ENCODE measurements at regions not wholly inside any gene's neighbourhood (a gene's known extent, or its start where the extent isn't known, plus 50 kb on each side); places are given as distances from the start of the nearest gene placed in this dataset.
"Not testable (repeated sequence)": the region's sequence is repeated elsewhere in the genome, so short reads cannot be mapped to it uniquely, and the experiment has no call there.

DNA sequence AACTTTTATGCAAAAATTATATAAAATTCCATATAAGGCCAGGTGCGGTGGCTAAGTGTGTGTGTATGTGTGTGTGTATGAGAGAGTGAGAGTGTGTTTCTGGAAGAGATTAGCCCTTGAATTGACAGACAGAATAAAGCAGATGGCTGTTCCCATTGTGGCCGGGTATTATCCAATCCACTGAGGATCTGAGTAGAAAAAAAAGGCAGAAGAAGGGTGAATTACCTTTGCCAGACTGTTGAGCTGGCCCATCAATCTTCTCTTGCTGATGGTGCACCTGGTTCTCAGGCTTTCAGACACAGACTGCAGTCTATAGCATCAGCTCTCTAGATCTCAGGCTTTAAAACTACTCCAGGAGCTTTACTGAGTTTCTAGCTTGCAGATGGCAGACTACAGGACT lies 92.2 kb upstream of the SLIT2 start:
- Histone ChIP-seq H3K4me1 (replicated peaks in 1 of 2) (no peaks in the 10 kb centered on the region), H3K27ac (no peak overlapping the region), H3K36me3 (replicated peaks in 1 of 2) (no peaks in the 10 kb centered on the region), H3K9me3 (replicated peaks in 1 of 3) (no peaks in the 10 kb centered on the region), H3K27me3 (no peaks in the 10 kb centered on the region), H3K4me3 (no peak overlapping the region)
- intact Hi-C loops (cut with DNase I) = no loop called here
- DNase-seq = no peak
- 85 to 91% (median 88%) methylated on average over 2 of the region's 2 CpGs for WGBS, 4 donors
- TF ChIP-seq, protein P1, sequence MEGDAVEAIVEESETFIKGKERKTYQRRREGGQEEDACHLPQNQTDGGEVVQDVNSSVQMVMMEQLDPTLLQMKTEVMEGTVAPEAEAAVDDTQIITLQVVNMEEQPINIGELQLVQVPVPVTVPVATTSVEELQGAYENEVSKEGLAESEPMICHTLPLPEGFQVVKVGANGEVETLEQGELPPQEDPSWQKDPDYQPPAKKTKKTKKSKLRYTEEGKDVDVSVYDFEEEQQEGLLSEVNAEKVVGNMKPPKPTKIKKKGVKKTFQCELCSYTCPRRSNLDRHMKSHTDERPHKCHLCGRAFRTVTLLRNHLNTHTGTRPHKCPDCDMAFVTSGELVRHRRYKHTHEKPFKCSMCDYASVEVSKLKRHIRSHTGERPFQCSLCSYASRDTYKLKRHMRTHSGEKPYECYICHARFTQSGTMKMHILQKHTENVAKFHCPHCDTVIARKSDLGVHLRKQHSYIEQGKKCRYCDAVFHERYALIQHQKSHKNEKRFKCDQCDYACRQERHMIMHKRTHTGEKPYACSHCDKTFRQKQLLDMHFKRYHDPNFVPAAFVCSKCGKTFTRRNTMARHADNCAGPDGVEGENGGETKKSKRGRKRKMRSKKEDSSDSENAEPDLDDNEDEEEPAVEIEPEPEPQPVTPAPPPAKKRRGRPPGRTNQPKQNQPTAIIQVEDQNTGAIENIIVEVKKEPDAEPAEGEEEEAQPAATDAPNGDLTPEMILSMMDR (IDR thresholded peaks at IDR 0.05) = no peak

DNA sequence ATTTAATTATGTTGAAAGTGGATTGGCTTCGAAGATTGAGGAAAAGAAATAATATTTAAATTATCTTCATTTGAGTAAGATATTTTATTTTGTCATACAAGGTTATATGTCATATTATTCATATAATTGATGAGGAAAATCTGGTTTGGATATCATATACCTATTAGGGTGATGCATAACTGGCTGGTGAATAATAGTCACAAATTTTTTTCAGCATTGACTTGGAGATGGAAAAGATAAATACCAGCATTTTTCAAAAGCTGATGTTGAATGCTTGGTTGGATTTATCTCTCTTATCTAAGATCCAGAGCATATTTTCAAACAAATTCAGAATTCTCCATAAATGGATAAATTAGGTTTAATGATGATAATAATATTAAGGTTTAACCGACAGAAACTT lies 93.5 kb upstream of the SLIT2 start:
- intact Hi-C loops (cut with DNase I) = no loop called here
- Histone ChIP-seq H3K27me3 (no peaks in the 10 kb centered on the region), H3K27ac (no peak overlapping the region), H3K4me1 (replicated peaks in 1 of 2) (no peaks in the 10 kb centered on the region), H3K36me3 (replicated peaks in 1 of 2) (no peaks in the 10 kb centered on the region), H3K9me3 (replicated peaks in 1 of 3) (no peaks in the 10 kb centered on the region), H3K4me3 (no peak overlapping the region)
- no peak for TF ChIP-seq POLR2A (IDR thresholded peaks at IDR 0.05)
- TF ChIP-seq, protein P1 (IDR thresholded peaks at IDR 0.05) = no peak
- 83 to 91% (median 89%) methylated on average over 2 of the region's 2 CpGs for WGBS, 4 donors
- no peak for DNase-seq

DNA sequence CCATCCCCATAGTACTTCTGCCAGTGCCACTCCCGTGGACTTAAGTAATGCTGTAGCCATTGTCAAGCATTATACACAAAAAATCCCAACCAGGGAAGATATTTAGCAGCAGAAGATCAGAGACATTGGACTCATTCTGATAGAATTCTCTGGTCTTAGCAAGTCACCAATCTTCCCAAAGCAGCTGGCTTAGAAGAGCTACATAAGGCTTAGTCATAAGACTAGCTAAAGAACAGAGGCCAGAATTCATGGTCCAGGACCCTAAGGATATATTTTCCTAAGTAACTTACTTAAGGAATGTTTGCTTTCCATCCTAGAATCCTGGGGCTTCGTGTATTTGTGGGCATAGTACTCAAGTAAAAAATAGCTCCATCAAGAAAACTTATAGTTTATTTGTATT lies 100.3 kb upstream of the SLIT2 start:
- Histone ChIP-seq H3K9me3 (replicated peaks in 1 of 3) (no peaks in the 10 kb centered on the region), H3K4me3 (no peak overlapping the region), H3K4me1 (replicated peaks in 1 of 2) (no peaks in the 10 kb centered on the region), H3K27me3 (no peaks in the 10 kb centered on the region), H3K36me3 (replicated peaks in 1 of 2) (no peaks in the 10 kb centered on the region), H3K27ac (no peak overlapping the region)
- no peak for TF ChIP-seq POLR2A (IDR thresholded peaks at IDR 0.05)
- TF ChIP-seq, protein P1 (IDR thresholded peaks at IDR 0.05) = no peak
- intact Hi-C loops (cut with DNase I) = no loop called here
- no peak for DNase-seq
- WGBS, 4 donors = 71 to 93% (median 77%) methylated on average over 2 of the region's 2 CpGs

DNA sequence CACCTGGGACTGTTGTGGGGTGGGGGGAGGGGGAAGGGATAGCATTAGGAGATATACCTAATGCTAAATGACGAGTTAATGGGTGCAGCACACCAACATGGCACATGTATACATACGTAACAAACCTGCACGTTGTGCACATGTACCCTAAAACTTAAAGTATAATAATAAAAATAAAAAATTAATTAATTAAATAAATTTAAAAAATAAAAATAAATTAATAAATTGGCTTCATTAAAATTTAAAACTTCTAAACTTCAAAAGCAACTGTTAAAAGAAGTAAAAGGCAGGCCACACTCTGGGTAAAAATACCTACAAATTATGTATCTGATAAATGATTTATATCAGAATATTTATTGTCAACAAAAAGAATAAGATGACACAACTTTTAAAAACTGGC lies 102.6 kb upstream of the SLIT2 start:
- WGBS, 4 donors = 73 to 96% (median 88%) methylated on average over 2 to 3 of the region's 3 CpGs
- H3K9me3 ChIP-seq (replicated peaks in 1 of 3); DNase-seq; H3K27me3 ChIP-seq; H3K4me1 ChIP-seq (replicated peaks in 1 of 2); H3K4me3 ChIP-seq; H3K27ac ChIP-seq; intact Hi-C loops (cut with DNase I); H3K36me3 ChIP-seq (replicated peaks in 1 of 2): not testable (repeated sequence)

DNA sequence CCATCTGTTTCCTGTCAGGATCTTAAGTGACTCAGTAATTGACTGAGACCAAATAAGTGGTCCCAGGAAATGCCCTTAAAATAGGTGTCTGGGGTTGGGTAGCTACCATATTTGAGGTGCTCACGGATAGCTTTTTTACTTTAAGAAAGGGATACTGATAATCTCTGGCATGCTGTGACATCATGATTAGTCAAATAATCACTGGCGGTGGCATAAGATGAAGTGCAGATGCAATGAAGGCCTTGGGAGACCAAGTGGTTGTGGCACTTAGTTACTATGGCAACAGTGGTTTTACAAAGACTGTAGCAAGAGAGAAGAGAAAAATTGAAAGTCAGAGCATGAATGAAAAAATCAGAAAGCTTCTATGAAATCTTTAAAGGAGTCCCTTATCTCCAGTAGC lies 114.5 kb upstream of the SLIT2 start:
- Histone ChIP-seq H3K27ac (no peak overlapping the region), H3K9me3 (replicated peaks in 1 of 3) (no peaks in the 10 kb centered on the region), H3K4me3 (no peak overlapping the region), H3K4me1 (replicated peaks in 1 of 2) (no peaks in the 10 kb centered on the region), H3K36me3 (replicated peaks in 1 of 2) (no peaks in the 10 kb centered on the region), H3K27me3 (no peaks in the 10 kb centered on the region)
- intact Hi-C loops (cut with DNase I) = no loop called here
- TF ChIP-seq, protein P1 (IDR thresholded peaks at IDR 0.05) = no peak
- no peak for TF ChIP-seq POLR2A (IDR thresholded peaks at IDR 0.05)
- 60 to 71% (median 65%) methylated on average over 2 of the region's 2 CpGs for WGBS, 4 donors
- DNase-seq = no peak

Measured in adrenal gland (tissue), 9 donors.